Mesodermal cell (in vitro differentiated cells): ENCODE measurements at regions not wholly inside any gene's neighbourhood (a gene's known extent, or its start where the extent isn't known, plus 50 kb on each side); places are given as distances from the start of the nearest gene placed in this dataset.

Source experiments
- H3K27ac ChIP-seq: 2 replicates; pipeline ENCODE4 v1.7.0; 2013; ENCODE audit warnings: mild to moderate bottlenecking, low read depth, low read length, moderate library complexity; ENCODE audit not compliant: severe bottlenecking
- H3K36me3 ChIP-seq: 2 replicates; pipeline ENCODE4 v1.7.1; 2013; ENCODE audit warnings: mild to moderate bottlenecking, low read length, moderate library complexity; ENCODE audit not compliant: control insufficient read depth, insufficient read depth
- H3K4me1 ChIP-seq: one replicate; pipeline ENCODE4 v1.7.1; 2013; ENCODE audit warnings: mild to moderate bottlenecking, low read length; ENCODE audit not compliant: insufficient read depth, control insufficient read depth, poor library complexity, severe bottlenecking
- H3K4me3 ChIP-seq: 2 replicates; pipeline ENCODE4 v1.7.0; 2013; ENCODE audit warnings: low read length, control low read depth, mild to moderate bottlenecking; ENCODE audit not compliant: insufficient read depth, poor library complexity, severe bottlenecking; ENCODE audit errors: extremely low read depth
- H3K9me3 ChIP-seq: 2 replicates; pipeline ENCODE4 v1.7.1; 2013; ENCODE audit warnings: mild to moderate bottlenecking, low read length, moderate library complexity; ENCODE audit not compliant: control insufficient read depth
- WGBS, 2 experiments: methylation state at CpG; one replicate each; pipeline ENCODE4 v1.1.5; 2013; ENCODE audit warnings: missing lambda C conversion rate in 2 of 2; ENCODE audit not compliant: insufficient coverage in 2 of 2; 5-methylcytosine and 5-hydroxymethylcytosine counted together

DNA sequence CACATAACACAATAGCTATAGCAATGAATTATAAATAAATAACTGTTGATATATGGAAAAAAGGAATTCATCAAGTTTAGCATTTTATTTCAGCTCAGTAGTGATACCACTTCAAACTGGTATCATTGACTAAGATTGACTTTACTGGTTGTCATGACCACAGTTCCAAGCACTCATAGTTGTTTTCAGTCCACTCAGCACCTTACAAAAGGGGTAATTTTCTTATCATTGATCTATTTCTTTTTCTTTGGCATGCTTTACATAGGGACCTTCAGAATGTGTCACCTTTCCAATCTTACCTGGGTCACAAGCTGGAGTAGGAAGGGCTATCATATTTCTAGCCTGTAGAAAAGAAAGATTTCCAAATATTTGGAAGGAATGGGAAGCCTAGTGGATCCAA, 275.5 kb upstream of the TMEM229A start:
- Histone ChIP-seq H3K27ac (no peak overlapping the region), H3K9me3 (no peaks in the 10 kb centered on the region), H3K36me3 (no peaks in the 10 kb centered on the region), H3K4me1 (no peaks in the 10 kb centered on the region), H3K4me3 (no peak overlapping the region)

DNA sequence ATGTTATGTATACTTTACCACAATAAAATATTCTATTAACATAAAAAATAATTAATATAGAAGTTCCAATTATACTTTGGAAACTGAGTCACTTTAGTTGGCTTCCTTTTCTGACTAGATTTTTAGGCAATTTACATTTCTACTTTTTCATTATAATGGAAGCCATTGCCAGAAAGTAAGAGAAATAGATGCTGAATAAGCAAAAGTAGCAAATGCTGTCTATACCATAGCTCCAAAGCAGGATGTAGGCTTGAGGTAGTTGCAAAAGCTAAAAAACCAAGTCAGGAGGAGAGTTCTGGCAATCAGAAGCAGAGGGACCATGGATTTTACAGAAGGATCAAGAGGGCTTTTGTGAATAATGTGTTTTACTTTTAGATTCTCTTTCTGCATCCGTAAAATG, 262.4 kb upstream of the TMEM229A start:
- no CpG with 5 or more reads among the region's 1 CpG for WGBS, 2 experiments
- Histone ChIP-seq H3K36me3 (no peaks in the 10 kb centered on the region), H3K9me3 (no peaks in the 10 kb centered on the region), H3K27ac (no peak overlapping the region), H3K4me3 (no peak overlapping the region), H3K4me1 (no peaks in the 10 kb centered on the region)

DNA sequence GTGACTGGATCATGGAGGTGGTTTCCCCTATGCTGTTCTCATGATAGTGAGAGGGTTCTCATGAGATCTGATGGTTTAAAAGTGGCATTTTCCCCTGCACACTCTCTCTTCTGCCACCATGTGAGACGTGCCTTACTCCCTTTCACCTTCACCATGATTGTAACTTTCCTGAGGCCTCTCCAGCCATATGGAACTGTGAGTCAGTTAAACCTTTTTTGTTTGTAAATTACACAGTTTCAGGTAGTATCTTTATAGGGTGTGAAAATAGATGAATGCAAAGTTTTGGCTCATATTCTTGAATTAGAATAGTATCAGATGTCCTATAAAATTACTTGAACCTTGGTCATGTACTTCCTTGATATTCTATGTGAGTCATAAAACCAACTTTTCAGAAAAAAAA, 252.1 kb upstream of the TMEM229A start:
- no peaks in the 10 kb centered on the region for H3K36me3 ChIP-seq
- H3K4me3 ChIP-seq: no peak overlapping the region
- 60 to 100% methylated on average over 1 of the region's 1 CpG for WGBS, 2 experiments

DNA sequence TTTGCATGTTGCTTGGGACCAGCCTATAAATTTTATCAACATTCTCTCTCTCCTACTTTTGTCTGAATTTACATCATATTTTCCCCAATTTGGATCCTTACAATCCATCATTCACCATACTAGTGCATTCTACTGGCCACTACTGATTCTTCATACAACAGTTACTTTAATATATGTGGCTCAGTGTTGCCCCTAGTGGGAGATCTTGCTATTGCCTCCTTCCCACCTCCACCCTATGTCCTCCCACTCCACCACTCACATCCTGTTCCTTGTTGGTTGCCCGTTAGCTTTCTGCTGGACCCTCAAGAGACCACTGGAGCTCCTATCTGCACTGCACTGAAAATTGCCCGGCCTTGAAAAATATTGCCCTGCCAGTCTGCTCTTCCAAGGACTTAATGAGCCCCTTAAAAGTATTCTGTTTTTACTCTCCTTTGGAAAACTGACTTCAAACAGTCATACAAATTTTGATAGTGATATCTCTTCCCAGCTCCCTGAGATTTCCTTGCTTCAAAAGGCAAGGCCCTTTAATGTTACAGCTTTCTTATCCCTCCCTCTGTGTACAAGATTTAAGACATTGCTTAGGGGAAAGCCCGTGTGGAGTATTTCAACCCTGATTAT, 243.2 kb upstream of the TMEM229A start:
- Histone ChIP-seq H3K27ac (no peak overlapping the region), H3K9me3 (no peaks in the 10 kb centered on the region), H3K4me3 (no peak overlapping the region), H3K36me3 (no peaks in the 10 kb centered on the region), H3K4me1 (no peaks in the 10 kb centered on the region)
- WGBS, 2 experiments: 80 to 90% methylated on average over 1 to 2 of the region's 3 CpGs

More for the DNA sequence above, 252.1 kb upstream of the TMEM229A start:
- no peaks in the 10 kb centered on the region for H3K9me3 ChIP-seq
- H3K27ac ChIP-seq: no peak overlapping the region
- no peaks in the 10 kb centered on the region for H3K4me1 ChIP-seq

DNA sequence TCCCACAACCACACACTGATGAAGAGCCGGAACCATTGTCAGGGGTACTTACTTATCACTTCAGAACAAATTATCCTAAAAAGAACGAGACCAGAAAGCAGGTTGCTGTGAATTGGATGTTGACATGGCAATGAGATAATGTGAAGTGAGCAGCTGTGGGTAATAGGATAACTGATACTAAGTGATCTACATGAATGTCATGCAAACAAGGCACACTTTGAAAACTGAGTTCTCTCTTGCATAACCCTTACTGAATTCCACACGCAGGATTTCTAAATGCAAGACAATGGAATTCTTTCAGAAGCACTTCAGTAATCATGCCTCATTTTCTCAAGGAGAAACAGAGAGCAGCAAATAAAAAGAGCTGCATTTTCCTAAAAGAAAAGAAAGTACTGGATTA, 242.5 kb upstream of the TMEM229A start:
- WGBS, 2 experiments: 0 to 42% methylated on average over 1 to 2 of the region's 3 CpGs
- H3K9me3 ChIP-seq: no peaks in the 10 kb centered on the region
- no peaks in the 10 kb centered on the region for H3K4me1 ChIP-seq
- H3K36me3 ChIP-seq: no peaks in the 10 kb centered on the region
- H3K4me3 ChIP-seq: no peak overlapping the region
- H3K27ac ChIP-seq: no peak overlapping the region

DNA sequence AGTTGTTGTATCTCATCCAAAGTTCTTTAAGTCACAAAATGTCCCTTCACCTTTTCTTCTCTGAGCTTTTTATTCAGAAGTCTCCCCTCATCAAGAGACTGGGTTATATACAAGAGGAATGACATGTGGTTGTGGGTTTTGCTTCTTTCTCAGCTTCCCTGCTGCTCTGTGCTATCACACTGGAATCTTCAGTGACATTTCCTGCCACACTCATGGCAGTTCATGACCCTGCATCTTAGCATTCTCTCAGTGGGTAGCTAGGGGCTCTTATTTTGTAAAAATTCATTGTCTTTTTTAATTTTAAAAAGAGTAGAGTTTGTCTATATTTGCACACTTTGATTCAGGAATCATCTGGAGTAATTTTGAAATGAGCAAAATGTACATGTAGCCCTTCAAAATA, 236.9 kb upstream of the TMEM229A start:
- no peaks in the 10 kb centered on the region for H3K36me3 ChIP-seq
- H3K4me1 ChIP-seq: peaks cover 15% of the 10 kb centered on the region
- H3K4me3 ChIP-seq: no peak overlapping the region
- H3K9me3 ChIP-seq: no peaks in the 10 kb centered on the region
- H3K27ac ChIP-seq: no peak overlapping the region

DNA sequence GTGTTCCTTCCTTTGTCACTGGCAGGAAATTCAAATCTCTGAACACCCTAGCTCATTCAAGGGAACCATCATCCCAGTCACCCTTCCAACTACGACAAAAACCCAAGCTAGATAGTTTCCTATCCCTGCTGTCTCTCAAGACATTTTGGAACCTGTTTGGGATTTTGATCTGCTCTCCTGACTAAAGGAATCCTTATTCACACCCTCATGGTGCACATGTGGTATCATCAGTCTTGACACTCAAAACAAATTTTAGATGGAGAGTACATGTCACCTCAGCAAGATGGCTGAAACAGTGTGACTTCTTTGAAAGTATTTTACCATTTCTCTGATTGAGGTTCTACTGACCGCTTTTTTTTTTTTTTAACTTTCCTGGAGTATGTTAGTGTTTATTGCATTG, 234.3 kb upstream of the TMEM229A start:
- no peak overlapping the region for H3K4me3 ChIP-seq
- 71 to 93% methylated on average over 1 to 2 of the region's 2 CpGs for WGBS, 2 experiments
- no peaks in the 10 kb centered on the region for H3K36me3 ChIP-seq
- peaks cover 15% of the 10 kb centered on the region for H3K4me1 ChIP-seq
- peak overlapping the region; percentile 11 for H3K27ac ChIP-seq
- no peaks in the 10 kb centered on the region for H3K9me3 ChIP-seq

DNA sequence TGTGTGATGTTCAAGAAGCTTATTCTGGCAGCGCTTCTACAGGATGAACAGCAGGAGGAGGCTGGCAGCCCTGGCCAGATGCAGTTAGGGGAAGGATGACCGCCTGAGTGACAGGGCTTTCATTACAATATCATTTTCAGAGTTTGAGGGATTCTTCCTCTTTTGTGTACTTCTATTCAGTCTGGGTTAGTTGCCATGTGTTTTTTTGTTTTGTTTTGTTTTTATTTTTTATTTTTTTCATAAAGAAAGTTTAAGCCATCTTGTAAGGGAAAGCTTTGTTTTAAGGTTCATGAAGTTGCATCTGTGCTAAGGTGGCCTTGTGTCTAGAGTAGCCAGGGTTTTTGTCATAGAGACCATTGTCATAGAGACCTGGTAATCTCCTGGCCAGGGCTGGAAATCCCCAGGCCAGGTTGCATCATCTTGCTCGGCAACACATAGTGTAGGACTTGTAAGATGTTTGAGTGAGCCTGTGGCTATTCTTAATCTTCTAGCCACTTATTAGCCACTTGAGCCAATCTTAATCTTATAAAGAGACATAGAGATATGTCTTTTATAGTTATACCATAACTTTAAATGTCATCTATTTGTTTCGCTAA, 230.5 kb upstream of the TMEM229A start:
- no CpG with 5 or more reads among the region's 4 CpGs for WGBS, 2 experiments

DNA sequence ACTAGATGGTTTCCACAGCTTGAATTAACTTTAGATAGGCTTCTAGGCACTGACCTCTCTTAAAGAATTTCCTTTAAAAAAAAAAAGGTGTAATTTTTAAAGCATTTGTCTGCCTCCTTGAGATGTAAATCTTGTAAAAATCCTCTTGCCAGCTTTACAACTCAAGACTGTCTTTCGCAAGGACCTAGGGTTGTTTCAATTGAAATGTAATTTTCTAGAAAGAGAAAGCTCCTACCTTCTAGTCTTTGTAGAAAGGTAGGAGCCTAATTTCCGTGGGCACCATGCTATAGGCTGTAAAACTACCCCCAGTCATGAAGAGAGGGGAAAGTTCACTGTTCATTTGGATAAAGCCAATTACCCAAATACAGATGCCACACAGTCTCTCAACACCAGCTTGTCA, 228.8 kb upstream of the TMEM229A start:
- no peaks in the 10 kb centered on the region for H3K9me3 ChIP-seq
- H3K27ac ChIP-seq: no peak overlapping the region
- H3K36me3 ChIP-seq: no peaks in the 10 kb centered on the region
- H3K4me1 ChIP-seq: peaks cover 6% of the 10 kb centered on the region
- 0% methylated on average over 1 of the region's 2 CpGs; no CpG with 5 or more reads in 1 of the 2 experiments for WGBS, 2 experiments
- no peak overlapping the region for H3K4me3 ChIP-seq

More for the DNA sequence above, 230.5 kb upstream of the TMEM229A start:
- Histone ChIP-seq H3K4me3 (no peak overlapping the region), H3K9me3 (no peaks in the 10 kb centered on the region), H3K36me3 (no peaks in the 10 kb centered on the region), H3K27ac (peak overlapping the region; percentile 17), H3K4me1 (peaks cover 7% of the 10 kb centered on the region)

DNA sequence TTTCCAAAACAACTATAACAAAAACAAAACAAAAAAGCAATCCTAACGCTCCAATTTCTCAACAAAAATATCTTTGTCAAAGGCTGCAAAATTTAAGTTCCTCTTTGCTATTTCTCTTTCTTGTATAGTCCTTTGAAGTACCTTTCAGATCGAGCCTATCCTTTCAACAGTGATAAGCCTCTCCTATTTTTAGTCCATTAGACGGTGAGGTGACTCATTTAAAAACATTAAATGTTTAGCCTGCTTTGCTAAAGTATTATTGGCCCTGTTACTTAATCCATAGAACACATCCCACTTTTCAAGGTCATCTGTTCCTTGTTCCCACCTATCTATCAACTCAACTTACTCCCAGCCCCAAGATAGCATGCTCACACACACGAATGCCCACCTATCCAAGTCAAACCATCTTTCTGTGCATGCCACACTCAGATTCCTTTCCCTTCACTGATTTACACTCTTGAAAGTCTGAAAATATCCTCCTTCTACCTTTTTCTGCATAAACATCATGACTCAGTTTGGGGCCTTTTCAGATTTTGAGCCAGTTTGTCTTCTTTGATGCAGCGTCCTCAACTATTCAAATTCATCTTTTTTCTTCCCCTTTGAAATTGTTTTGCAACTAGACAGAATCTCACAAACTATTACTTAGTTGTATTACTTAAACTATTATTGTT, 224.9 kb upstream of the TMEM229A start:
- Histone ChIP-seq H3K9me3 (no peaks in the 10 kb centered on the region), H3K4me3 (no peak overlapping the region), H3K27ac (no peak overlapping the region), H3K4me1 (peaks cover 6% of the 10 kb centered on the region), H3K36me3 (no peaks in the 10 kb centered on the region)
- 69 to 88% methylated on average over 2 to 5 of the region's 5 CpGs for WGBS, 2 experiments

DNA sequence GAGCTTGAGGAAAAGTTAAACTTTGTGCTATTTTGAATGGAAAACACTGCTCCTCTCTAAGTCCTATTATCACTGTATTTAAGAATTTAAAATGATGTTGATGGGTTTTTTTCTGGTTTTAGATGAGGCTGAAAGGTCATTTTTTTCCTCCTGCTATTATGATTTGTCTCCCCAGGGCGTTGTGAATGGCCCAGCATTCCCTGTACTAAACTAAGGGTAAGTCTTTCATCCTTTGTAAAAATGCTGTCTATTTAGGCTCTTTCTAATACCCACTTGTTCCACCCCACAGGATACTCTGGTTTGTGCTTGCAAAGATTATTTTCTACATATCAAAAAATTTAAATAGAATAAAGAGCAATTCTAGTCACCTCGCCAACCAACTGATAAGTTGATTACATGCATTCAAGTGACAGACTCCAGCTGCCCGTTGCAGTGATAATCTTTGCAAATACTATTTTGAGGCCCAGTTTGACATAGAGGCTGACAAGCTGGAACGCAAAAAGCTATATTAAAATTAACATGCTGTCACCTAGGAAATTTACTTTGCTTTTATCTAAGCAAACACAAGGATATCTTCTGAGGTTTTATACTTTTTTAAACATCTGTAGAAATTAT, 222.3 kb upstream of the TMEM229A start:
- Histone ChIP-seq H3K36me3 (no peaks in the 10 kb centered on the region), H3K4me3 (no peak overlapping the region), H3K27ac (no peak overlapping the region), H3K9me3 (no peaks in the 10 kb centered on the region), H3K4me1 (peaks cover 6% of the 10 kb centered on the region)
- WGBS, 2 experiments: 64 to 82% methylated on average over 2 to 3 of the region's 4 CpGs
